ENCODE measurements at regions not wholly inside any gene's neighbourhood (a gene's known extent, or its start where the extent isn't known, plus 50 kb on each side); places are given as distances from the start of the nearest gene placed in this dataset.

DNA sequence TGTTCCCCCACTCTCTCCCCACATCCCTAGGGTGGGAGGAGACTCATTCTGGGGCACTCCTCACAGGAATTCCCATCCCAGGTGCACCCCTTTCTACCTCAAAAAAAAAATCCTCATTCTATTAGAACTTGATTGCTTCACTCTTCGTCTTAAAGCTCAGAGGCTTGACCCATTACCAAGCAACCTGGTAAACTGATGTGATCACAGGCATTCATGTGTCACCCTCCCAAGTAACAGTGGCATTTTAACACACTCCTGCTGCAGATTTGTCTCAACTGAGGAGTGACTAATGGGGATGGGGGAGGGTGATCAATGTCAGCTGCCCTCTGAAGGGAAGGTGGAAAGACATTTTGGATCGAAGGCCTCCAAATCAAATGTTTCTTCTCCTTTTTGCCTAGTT lies 78.1 kb upstream of the PTHLH start:
- peaks cover 0 to 2% (median 0%) of the 10 kb centered on the region in 5 experiments for H3K27me3 ChIP-seq (replicated peaks in 2 of 5; ENCODE audit: control insufficient read depth in 4 of 5, insufficient read depth in 5 of 5, low read length in 4 of 5)
- ChIA-PET POLR2A (no interaction called here), CTCF (no interaction called here)
- H3K27ac ChIP-seq (ENCODE audit: insufficient read depth in 1 of 2, low read depth in 1 of 2, low read length in 2 of 2, poor library complexity in 1 of 2, severe bottlenecking in 2 of 2) = no peak overlapping the region
- no peak overlapping the region for H3K4me3 ChIP-seq (ENCODE audit: control insufficient read depth in 1 of 7, extremely low read depth in 1 of 7, insufficient read depth in 4 of 7, low read depth in 2 of 7, low read length in 6 of 7)
- no peaks in the 10 kb centered on the region for H3K36me3 ChIP-seq (ENCODE audit: control insufficient read depth in 4 of 4, insufficient read depth in 4 of 4, low read length in 3 of 4)
- 100% methylated on average over 1 of the region's 2 CpGs for WGBS (ENCODE audit: insufficient coverage)
- no peaks in the 10 kb centered on the region for H3K4me1 ChIP-seq (ENCODE audit: control extremely low read depth in 1 of 4, control insufficient read depth in 4 of 4, insufficient read depth in 4 of 4, low read length in 3 of 4)
- no peak for DNase-seq
- H3K9me3 ChIP-seq (ENCODE audit: control extremely low read depth in 1 of 5, control insufficient read depth in 4 of 5, insufficient read depth in 2 of 5, low read depth in 1 of 5, low read length in 4 of 5) = no peaks in the 10 kb centered on the region

DNA sequence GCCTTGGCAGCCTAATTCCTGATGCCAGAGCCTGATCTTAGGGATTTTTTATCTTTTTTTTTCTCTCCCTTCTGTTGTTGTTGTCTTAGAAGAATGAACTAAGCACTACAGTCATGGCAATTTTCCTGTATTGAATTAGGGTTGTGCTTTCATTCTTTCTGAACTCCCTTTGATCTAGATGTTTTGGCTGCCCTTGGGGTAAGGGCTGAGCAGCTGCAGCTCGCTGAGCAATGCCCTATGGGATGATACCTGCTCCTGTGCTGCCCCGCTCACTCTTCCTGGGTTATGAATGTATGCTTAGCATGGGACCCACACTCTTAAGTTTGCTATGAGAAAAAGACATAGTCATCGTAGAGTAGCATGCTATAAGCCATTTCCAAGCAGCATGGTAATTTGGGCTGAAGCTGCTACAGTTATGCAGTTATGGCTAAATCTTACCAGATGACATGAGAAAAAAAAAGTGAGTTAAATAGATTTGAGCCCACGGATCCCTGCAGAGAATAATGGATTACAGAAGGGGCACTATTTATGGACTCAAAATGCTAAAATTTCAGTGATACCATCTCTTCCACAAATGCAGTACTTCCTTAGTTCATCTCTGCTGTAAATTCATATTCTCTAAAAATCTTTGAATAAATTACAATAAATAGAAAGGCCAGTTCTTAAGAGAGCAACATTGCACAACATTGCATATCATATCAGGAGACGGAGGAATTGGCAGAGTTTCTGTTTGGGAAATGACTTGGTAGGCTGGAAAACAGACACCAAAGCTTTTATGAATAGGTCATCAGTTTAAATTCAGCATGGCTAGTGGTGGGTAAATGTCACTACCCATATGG lies 79.2 kb upstream of the PTHLH start:
- no peak overlapping the region for H3K4me3 ChIP-seq (ENCODE audit: control insufficient read depth in 1 of 7, extremely low read depth in 1 of 7, insufficient read depth in 4 of 7, low read depth in 2 of 7, low read length in 6 of 7)
- H3K9me3 ChIP-seq (ENCODE audit: control extremely low read depth in 1 of 5, control insufficient read depth in 4 of 5, insufficient read depth in 2 of 5, low read depth in 1 of 5, low read length in 4 of 5) = no peaks in the 10 kb centered on the region
- ChIA-PET CTCF (no interaction called here), POLR2A (interaction anchor here (0.6 kb wide), 1 partner anchor 10 kb away, joined by 3 read pairs; no protein-coding TSS in a partner anchor)
- no peaks in the 10 kb centered on the region for H3K4me1 ChIP-seq (ENCODE audit: control extremely low read depth in 1 of 4, control insufficient read depth in 4 of 4, insufficient read depth in 4 of 4, low read length in 3 of 4)
- no peak overlapping the region for H3K27ac ChIP-seq (ENCODE audit: insufficient read depth in 1 of 2, low read depth in 1 of 2, low read length in 2 of 2, poor library complexity in 1 of 2, severe bottlenecking in 2 of 2)
- 97% methylated on average over 4 of the region's 5 CpGs for WGBS (ENCODE audit: insufficient coverage)
- no peaks in the 10 kb centered on the region for H3K36me3 ChIP-seq (ENCODE audit: control insufficient read depth in 4 of 4, insufficient read depth in 4 of 4, low read length in 3 of 4)
- peaks cover 0 to 2% (median 0%) of the 10 kb centered on the region in 5 experiments for H3K27me3 ChIP-seq (replicated peaks in 2 of 5; ENCODE audit: control insufficient read depth in 4 of 5, insufficient read depth in 5 of 5, low read length in 4 of 5)
- DNase-seq = no peak

DNA sequence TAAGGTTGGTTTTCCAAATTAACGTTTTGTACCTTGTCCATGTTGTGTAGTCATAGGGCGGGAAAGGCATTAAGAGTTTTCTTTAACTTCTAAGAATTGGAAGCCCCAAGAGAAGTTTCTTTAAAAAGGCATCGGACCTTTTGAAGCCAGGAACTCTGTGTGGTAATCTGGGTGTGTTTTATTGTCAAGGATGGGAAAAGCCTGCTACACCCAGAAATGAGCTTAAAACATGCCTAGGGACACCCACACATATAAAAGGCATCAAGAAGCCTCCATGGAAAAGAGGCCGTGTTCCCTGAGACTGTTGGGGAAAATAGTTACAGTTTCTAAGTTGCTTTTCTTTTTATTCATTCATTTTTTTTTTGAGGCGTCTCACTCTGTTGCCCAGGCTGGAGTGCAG lies 81.0 kb upstream of the PTHLH start:
- POLR2A ChIA-PET = no interaction called here
- H3K4me3 ChIP-seq (ENCODE audit: control insufficient read depth in 1 of 7, extremely low read depth in 1 of 7, insufficient read depth in 4 of 7, low read depth in 2 of 7, low read length in 6 of 7) = no peak overlapping the region
- no peak overlapping the region for H3K27ac ChIP-seq (ENCODE audit: insufficient read depth in 1 of 2, low read depth in 1 of 2, low read length in 2 of 2, poor library complexity in 1 of 2, severe bottlenecking in 2 of 2)
- H3K4me1 ChIP-seq (ENCODE audit: control extremely low read depth in 1 of 4, control insufficient read depth in 4 of 4, insufficient read depth in 4 of 4, low read length in 3 of 4) = no peaks in the 10 kb centered on the region
- peaks cover 0 to 2% (median 0%) of the 10 kb centered on the region in 5 experiments for H3K27me3 ChIP-seq (replicated peaks in 2 of 5; ENCODE audit: control insufficient read depth in 4 of 5, insufficient read depth in 5 of 5, low read length in 4 of 5)
- no peaks in the 10 kb centered on the region for H3K36me3 ChIP-seq (ENCODE audit: control insufficient read depth in 4 of 4, insufficient read depth in 4 of 4, low read length in 3 of 4)
- CTCF ChIA-PET = no interaction called here
- DNase-seq = no peak
- 90% methylated on average over 3 of the region's 5 CpGs for WGBS (ENCODE audit: insufficient coverage)
- H3K9me3 ChIP-seq (ENCODE audit: control extremely low read depth in 1 of 5, control insufficient read depth in 4 of 5, insufficient read depth in 2 of 5, low read depth in 1 of 5, low read length in 4 of 5) = peaks cover 0 to 2% (median 0%) of the 10 kb centered on the region in 5 experiments

DNA sequence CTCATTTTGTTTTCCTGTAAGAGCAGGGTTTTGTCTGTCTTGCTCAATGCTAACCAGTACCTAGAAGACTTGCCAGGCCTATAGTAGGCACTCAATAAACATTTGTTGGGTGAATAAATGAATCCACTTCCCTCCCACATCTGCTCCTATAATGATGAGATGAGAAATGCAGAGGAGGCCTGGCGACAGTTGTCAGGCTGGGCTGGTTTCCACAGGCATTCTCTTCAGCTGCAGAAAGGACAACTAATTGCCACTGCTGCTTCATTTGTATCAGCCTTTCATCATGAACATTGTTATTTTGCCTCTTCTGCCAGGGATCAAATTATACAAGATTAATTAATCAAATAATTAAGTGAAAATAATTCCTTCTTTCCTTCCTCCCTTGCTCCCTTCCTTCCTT lies 82.0 kb upstream of the PTHLH start:
- peaks cover 0 to 2% (median 0%) of the 10 kb centered on the region in 5 experiments for H3K27me3 ChIP-seq (replicated peaks in 2 of 5; ENCODE audit: control insufficient read depth in 4 of 5, insufficient read depth in 5 of 5, low read length in 4 of 5)
- no peak overlapping the region for H3K27ac ChIP-seq (ENCODE audit: insufficient read depth in 1 of 2, low read depth in 1 of 2, low read length in 2 of 2, poor library complexity in 1 of 2, severe bottlenecking in 2 of 2)
- no peaks in the 10 kb centered on the region for H3K36me3 ChIP-seq (ENCODE audit: control insufficient read depth in 4 of 4, insufficient read depth in 4 of 4, low read length in 3 of 4)
- DNase-seq = no peak
- CTCF ChIA-PET = no interaction called here
- no CpG with 5 or more reads among the region's 1 CpG for WGBS (ENCODE audit: insufficient coverage)
- H3K9me3 ChIP-seq (ENCODE audit: control extremely low read depth in 1 of 5, control insufficient read depth in 4 of 5, insufficient read depth in 2 of 5, low read depth in 1 of 5, low read length in 4 of 5) = peaks cover 0 to 2% (median 0%) of the 10 kb centered on the region in 5 experiments
- no peaks in the 10 kb centered on the region for H3K4me1 ChIP-seq (ENCODE audit: control extremely low read depth in 1 of 4, control insufficient read depth in 4 of 4, insufficient read depth in 4 of 4, low read length in 3 of 4)
- H3K4me3 ChIP-seq (ENCODE audit: control insufficient read depth in 1 of 7, extremely low read depth in 1 of 7, insufficient read depth in 4 of 7, low read depth in 2 of 7, low read length in 6 of 7) = no peak overlapping the region
- POLR2A ChIA-PET = no interaction called here

GRCh38 chr12:28057856-28058615 lies 85.5 kb upstream of the PTHLH start:
- DNase-seq = peak in 1 of 3 donors; percentile 1
- POLR2A ChIA-PET = no interaction called here
- no peaks in the 10 kb centered on the region for H3K4me1 ChIP-seq (ENCODE audit: control extremely low read depth in 1 of 4, control insufficient read depth in 4 of 4, insufficient read depth in 4 of 4, low read length in 3 of 4)
- H3K27me3 ChIP-seq (replicated peaks in 2 of 5; ENCODE audit: control insufficient read depth in 4 of 5, insufficient read depth in 5 of 5, low read length in 4 of 5) = no peaks in the 10 kb centered on the region
- peaks cover 0 to 2% (median 0%) of the 10 kb centered on the region in 5 experiments for H3K9me3 ChIP-seq (ENCODE audit: control extremely low read depth in 1 of 5, control insufficient read depth in 4 of 5, insufficient read depth in 2 of 5, low read depth in 1 of 5, low read length in 4 of 5)
- no peak overlapping the region for H3K4me3 ChIP-seq (ENCODE audit: control insufficient read depth in 1 of 7, extremely low read depth in 1 of 7, insufficient read depth in 4 of 7, low read depth in 2 of 7, low read length in 6 of 7)
- no peak overlapping the region for H3K27ac ChIP-seq (ENCODE audit: insufficient read depth in 1 of 2, low read depth in 1 of 2, low read length in 2 of 2, poor library complexity in 1 of 2, severe bottlenecking in 2 of 2)
- WGBS (ENCODE audit: insufficient coverage) = 70% methylated on average over 5 of the region's 8 CpGs
- H3K36me3 ChIP-seq (ENCODE audit: control insufficient read depth in 4 of 4, insufficient read depth in 4 of 4, low read length in 3 of 4) = no peaks in the 10 kb centered on the region
- CTCF ChIA-PET = no interaction called here

DNA sequence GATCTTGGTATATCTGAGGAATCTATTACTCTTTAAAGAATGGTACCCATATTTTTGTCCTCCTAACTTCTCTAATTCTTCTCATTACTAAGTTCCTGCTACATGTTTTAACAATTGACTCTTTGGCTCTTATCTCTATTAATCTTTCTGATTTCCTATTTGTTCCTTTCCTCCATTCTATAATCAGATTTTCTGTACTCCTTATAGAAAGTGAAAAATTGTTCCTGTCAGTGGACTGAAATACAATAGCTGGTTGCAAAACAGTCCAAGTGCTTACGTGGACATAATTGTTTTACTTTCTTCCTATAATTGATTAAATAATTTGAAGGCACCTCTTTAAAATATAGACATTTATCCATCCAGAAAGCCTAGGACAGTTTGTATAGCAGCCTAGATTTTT lies 86.7 kb upstream of the PTHLH start:
- no CpG with 5 or more reads among the region's 1 CpG for WGBS (ENCODE audit: insufficient coverage)
- no peak for DNase-seq

DNA sequence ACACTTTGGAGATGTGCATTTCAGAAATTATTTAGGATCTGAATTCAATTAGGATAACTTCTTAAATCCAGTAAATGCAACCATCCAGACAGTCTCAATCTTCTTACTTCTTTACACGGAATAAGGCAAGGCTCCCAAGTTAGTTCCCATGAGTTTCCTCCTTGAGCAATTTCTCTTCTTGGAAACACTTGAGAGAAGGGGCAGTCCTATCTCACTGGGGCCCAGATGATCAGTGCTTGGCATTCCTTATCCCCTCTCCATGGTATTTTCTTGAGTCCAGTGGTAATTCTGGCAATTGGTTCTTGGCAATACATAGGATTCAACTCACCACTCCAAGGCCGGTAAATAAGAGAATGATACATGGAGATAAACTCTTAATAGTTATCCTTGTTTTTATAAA lies 87.1 kb upstream of the PTHLH start:
- no CpG with 5 or more reads among the region's 2 CpGs for WGBS (ENCODE audit: insufficient coverage)
- no peak for DNase-seq
- Histone ChIP-seq H3K27me3 (replicated peaks in 2 of 5; ENCODE audit: control insufficient read depth in 4 of 5, insufficient read depth in 5 of 5, low read length in 4 of 5) (no peaks in the 10 kb centered on the region), H3K9me3 (ENCODE audit: control extremely low read depth in 1 of 5, control insufficient read depth in 4 of 5, insufficient read depth in 2 of 5, low read depth in 1 of 5, low read length in 4 of 5) (peaks cover 0 to 2% (median 0%) of the 10 kb centered on the region in 5 experiments), H3K4me1 (ENCODE audit: control extremely low read depth in 1 of 4, control insufficient read depth in 4 of 4, insufficient read depth in 4 of 4, low read length in 3 of 4) (no peaks in the 10 kb centered on the region), H3K36me3 (ENCODE audit: control insufficient read depth in 4 of 4, insufficient read depth in 4 of 4, low read length in 3 of 4) (no peaks in the 10 kb centered on the region), H3K4me3 (ENCODE audit: control insufficient read depth in 1 of 7, extremely low read depth in 1 of 7, insufficient read depth in 4 of 7, low read depth in 2 of 7, low read length in 6 of 7) (no peak overlapping the region), H3K27ac (ENCODE audit: insufficient read depth in 1 of 2, low read depth in 1 of 2, low read length in 2 of 2, poor library complexity in 1 of 2, severe bottlenecking in 2 of 2) (no peak overlapping the region)
- CTCF ChIA-PET = interaction anchor here (0.7 kb wide), 1 partner anchor 674 kb away, joined by 3 read pairs; no protein-coding TSS in a partner anchor
- POLR2A ChIA-PET = no interaction called here

More for the DNA sequence above, 86.7 kb upstream of the PTHLH start:
- H3K9me3 ChIP-seq (ENCODE audit: control extremely low read depth in 1 of 5, control insufficient read depth in 4 of 5, insufficient read depth in 2 of 5, low read depth in 1 of 5, low read length in 4 of 5) = peaks cover 0 to 2% (median 0%) of the 10 kb centered on the region in 5 experiments
- no peaks in the 10 kb centered on the region for H3K4me1 ChIP-seq (ENCODE audit: control extremely low read depth in 1 of 4, control insufficient read depth in 4 of 4, insufficient read depth in 4 of 4, low read length in 3 of 4)
- H3K36me3 ChIP-seq (ENCODE audit: control insufficient read depth in 4 of 4, insufficient read depth in 4 of 4, low read length in 3 of 4) = no peaks in the 10 kb centered on the region
- no peak overlapping the region for H3K4me3 ChIP-seq (ENCODE audit: control insufficient read depth in 1 of 7, extremely low read depth in 1 of 7, insufficient read depth in 4 of 7, low read depth in 2 of 7, low read length in 6 of 7)
- ChIA-PET POLR2A (no interaction called here), CTCF (interaction anchor here (0.7 kb wide), 1 partner anchor 674 kb away, joined by 3 read pairs; no protein-coding TSS in a partner anchor)
- no peak overlapping the region for H3K27ac ChIP-seq (ENCODE audit: insufficient read depth in 1 of 2, low read depth in 1 of 2, low read length in 2 of 2, poor library complexity in 1 of 2, severe bottlenecking in 2 of 2)
- H3K27me3 ChIP-seq (replicated peaks in 2 of 5; ENCODE audit: control insufficient read depth in 4 of 5, insufficient read depth in 5 of 5, low read length in 4 of 5) = no peaks in the 10 kb centered on the region

Measured in common myeloid progenitor, CD34-positive (primary cell).